GM18508 (cell line): ENCODE measurements at regions not wholly inside any gene's neighbourhood (a gene's known extent, or its start where the extent isn't known, plus 50 kb on each side); places are given as distances from the start of the nearest gene placed in this dataset.

Source experiments
- ATAC-seq: cut with Tn5 transposase; IDR thresholded peaks from one replicate; pipeline ENCODE4 v1.9.1; 2021; ENCODE audit warnings: moderate number of reproducible peaks; ENCODE audit not compliant: insufficient read depth, unreplicated experiment

- ATAC-seq: no peak
Observed at GRCh38 chr3:61497463-61497862, 63.9 kb upstream of the PTPRG start.

DNA sequence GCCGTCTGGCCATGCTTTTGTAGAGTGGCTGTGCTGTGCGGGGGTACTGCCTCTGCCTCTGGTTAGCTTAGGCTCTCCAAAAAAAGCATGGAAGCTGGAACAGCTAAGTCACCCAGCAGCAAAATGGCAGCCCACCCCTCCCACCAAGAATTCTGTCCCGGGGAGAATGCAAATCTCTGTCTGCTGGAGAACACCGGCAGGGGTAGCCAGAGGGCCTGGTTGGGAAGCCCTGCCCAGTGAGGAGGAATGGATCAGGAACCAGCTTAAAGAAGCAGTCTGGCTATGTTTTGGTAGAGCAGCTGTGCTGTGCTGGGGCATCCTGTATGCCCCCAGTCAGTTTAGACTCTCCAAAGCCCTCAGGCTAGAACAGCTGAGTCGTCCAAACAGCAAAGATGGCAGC lies 56.2 kb upstream of the PTPRG start:
- ATAC-seq: no peak

GRCh38 chr3:61507946-61508345 lies 53.4 kb upstream of the PTPRG start:
- no peak for ATAC-seq
